ENCODE measurements at regions not wholly inside any gene's neighbourhood (a gene's known extent, or its start where the extent isn't known, plus 50 kb on each side); places are given as distances from the start of the nearest gene placed in this dataset.
"Not testable (repeated sequence)": the region's sequence is repeated elsewhere in the genome, so short reads cannot be mapped to it uniquely, and the experiment has no call there.

DNA sequence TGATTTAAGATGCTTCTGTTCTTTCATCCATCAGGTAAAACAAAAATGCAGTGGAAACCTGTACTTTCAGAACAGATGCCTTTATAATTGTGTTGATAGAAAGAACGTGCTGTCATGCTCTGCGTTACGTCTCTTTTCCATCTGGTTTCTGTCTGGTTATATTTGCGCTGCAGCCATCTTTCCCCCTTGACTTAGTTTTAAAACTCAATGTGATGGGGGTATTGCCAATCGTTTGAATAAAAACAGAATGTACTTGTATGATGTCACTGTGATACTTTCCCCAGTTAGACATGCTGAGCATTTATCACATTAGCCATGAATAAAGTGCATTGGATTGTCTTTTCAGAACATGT is 508.6 kb downstream of the ADCYAP1 start:
- DNase-seq (ENCODE audit: low read depth) = no peak

DNA sequence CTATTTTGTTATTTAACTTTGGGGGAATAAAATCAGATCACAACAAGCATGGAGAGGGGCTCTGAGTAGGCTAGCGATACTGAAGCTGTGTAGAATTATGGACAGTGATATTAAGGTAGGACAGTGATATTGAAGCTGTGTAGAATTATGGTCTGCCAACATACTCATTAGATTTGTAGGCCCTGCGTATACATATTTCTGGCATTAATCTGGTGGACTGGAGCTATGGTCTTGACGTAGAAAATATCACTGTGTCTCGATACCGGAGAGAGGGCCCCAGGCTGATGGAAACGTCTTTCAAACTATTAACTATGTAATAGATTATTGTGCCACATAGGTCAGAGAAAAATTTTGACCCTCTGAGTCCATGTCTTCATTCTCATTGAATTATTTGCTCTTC is 511.4 kb downstream of the ADCYAP1 start:
- no peak for DNase-seq (ENCODE audit: low read depth)

DNA sequence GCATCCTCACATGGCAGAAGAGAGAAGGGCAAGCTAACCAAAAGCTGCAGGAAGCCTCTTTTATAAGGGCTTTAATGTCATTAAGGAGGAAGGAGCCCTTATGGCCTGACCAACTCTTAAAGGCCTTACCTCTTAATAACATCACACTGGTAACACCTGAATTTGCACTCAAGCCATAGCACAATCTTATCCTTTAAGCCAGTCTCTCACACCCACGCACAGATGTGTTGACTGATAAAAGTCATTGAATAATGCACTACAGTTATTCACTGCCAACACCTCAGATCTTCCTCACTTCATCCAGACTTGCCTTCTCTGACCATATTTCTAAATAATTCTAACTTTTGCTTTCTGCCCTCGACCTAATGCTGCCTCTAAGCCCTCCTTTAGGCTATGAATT is 516.8 kb downstream of the ADCYAP1 start:
- DNase-seq (ENCODE audit: low read depth) = no peak

DNA sequence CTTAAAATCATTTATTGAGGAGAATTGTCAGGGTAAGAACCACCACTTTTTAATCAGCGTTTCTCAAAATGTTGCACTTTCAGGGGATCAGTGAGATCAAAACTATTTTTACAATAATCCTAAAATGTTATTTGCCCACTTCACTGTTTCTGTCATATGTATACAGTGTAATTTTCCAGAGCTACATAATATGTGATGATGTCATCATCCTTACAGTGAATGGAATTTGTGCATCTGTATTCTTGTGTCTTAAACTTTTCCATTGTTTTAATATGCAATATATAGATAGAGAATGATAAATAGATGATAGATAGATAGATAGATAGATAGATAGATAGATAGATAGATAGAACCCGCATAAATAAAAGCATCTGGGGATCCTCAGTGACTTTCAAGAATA is 518.0 kb downstream of the ADCYAP1 start:
- DNase-seq (ENCODE audit: low read depth) = no peak

DNA sequence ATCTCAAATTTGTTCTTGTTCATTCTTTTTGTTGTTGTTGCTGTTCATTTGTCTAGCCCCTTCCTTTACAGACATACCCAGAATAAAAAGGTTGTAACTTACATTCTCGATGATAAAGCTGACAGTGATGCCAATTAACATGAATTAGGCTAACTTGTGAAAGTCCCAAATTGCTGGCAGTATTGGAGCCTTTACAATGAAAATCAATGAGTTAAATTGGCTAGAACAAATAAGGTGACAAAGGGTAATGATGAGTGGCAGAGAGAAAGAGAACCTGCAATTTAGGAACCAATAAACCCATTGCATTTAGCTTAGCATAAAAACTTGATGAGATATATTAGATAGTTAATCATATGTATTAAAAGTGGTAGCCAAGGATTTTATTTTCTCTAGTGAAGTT is 521.0 kb downstream of the ADCYAP1 start:
- no peak for DNase-seq (ENCODE audit: low read depth)

DNA sequence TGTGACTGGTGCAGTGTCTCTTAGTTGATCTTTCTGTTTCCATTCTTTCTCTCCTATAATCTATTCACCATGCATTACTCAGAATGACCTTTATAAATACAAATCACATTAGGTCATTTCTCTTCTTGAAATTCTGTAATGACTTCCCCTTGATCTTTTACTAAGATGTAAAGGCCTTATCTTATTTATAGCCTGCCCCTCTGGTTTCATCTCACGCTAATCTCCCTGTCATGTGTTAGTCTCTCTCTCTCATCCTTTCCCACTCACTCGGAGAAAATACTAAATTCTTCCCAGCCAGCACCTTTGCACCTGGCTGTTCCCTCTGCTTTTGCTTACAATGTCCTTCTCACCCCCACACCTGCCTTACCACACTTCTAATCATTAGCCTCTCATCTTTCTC is 530.8 kb downstream of the ADCYAP1 start:
- no peak for DNase-seq (ENCODE audit: low read depth)

DNA sequence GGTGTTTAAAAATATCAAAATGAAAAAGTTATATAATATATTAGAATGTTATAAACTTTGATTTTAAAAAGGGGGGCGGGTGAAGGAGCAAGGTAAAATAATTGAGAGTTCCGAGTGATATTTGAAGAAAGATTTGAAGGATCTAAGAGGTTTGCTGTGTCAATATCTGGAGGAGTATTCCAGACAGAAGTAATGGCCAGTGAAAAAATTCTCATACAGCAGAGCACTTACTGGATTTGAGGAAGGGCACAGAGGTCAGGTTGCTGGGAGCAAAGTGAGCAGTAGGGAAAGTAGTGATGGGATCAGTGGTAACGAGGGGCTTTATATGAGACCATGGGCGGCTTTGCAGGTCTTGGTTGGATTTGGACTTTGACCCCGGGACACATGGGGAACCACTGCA is 531.5 kb downstream of the ADCYAP1 start:
- no peak for DNase-seq (ENCODE audit: low read depth)

DNA sequence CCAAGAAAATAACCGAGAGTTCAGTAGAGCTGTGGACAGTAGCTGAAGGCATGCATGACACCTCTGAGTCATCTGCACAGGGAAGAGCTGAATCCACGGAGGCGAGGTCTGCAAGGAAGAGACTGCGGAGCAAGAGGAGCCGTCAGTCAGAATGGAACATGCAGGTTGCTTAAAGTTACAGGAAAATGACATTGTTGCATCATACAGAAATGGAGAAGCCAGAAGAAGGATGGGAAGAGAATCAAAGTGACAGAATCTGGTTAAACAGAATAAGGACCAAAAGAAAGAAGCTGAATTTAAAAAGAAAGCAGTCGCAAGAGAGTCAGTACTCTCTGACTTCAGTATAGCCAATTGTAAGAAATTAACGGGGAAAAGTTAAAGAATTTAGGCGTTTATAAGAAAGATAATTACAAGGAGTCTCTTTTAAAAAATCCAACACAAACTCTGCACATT is 533.8 kb downstream of the ADCYAP1 start:
- no peak for DNase-seq (ENCODE audit: low read depth)

DNA sequence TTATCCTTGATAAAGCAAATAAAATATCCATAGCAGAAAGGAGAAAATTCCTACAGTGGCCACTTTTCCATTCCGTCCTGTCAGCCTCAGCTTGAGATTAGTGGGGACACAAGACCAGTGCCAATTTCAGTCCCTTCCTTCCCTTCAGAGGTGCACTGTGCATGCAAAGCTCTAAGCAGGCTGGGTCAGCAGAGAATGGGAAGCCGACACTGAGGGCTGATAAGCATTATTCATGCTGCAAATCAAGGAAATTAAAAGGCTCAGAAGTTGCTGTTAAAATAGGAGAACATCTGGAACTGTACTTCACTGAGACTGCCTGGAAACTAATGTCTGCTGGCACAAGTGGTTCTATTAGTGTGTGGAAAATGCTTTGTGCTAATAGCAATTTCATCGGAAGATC is 534.3 kb downstream of the ADCYAP1 start:
- DNase-seq (ENCODE audit: low read depth) = no peak

DNA sequence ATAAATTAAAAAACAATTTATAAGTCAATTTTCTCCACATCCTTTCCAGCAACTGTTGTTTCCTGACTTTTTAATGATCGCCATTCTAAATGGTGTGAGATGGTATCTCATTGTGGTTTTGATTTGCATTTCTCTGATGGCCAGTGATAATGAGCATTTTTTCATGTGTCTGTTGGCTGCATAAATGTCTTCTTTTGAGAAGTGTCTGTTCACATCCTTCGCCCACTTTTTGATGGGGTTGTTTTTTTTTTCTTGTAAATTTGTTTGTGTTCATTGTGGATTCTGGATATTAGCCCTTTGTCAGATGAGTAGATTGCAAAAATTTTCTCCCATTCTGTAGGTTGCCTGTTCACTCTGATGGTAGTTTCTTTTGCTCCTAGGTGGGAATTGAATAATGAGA is 539.4 kb downstream of the ADCYAP1 start:
- not testable (repeated sequence) for DNase-seq (ENCODE audit: low read depth)

DNA sequence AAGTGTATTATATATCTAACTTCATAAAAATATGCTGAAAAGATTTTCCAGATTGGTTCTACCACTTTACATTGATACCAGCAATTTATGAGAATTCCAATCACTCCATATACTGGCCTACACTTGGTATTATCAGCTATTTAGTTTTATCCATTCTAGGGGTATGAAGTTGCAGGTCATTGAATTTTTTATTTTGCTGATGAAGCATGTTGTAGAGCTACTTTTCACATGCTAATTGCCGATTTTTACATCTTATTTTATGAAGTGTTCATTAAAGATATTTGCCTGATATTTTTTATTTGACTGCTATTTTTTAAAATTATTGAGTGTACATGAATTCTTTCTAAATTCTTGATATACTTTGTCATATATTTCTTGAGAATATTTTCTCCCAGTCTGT is 542.1 kb downstream of the ADCYAP1 start:
- no peak for DNase-seq (ENCODE audit: low read depth)

DNA sequence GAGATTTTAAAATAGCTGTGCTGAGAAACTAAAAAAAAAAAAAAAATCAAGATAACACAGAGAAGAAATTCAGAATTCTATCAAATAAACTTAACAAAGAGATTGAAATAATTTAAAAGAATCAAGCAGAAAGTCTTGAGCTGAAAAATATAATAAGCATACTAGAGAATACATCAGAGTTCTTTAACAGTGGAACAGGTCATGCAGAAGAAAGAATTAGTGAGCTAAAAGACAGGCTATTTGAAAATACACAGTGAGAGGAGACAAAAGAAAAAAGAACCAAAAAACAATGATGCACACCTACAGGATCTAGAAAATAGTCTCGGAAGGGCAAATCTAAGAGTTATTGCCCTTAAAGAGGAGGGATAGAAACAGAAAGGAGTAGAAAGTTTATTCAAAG is 548.1 kb downstream of the ADCYAP1 start:
- no peak for DNase-seq (ENCODE audit: low read depth)

DNA sequence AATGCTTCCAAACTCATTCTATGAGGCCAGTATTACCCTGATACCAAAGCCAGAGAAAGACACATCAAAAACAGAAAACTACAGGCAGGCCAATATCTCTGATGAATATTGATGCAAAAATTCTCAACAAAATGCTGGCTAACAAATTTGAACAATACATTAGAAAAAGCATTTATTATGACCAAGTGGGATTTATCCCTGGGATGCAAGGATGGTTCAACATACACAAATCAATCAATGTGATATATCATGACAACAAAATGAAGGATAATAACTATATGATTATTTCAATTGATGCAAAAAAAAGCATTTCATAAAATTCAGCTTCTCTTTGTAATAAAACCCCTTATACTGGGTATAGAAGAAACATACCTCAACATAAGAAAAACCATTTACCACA is 550.9 kb downstream of the ADCYAP1 start:
- DNase-seq (ENCODE audit: low read depth) = no peak

DNA sequence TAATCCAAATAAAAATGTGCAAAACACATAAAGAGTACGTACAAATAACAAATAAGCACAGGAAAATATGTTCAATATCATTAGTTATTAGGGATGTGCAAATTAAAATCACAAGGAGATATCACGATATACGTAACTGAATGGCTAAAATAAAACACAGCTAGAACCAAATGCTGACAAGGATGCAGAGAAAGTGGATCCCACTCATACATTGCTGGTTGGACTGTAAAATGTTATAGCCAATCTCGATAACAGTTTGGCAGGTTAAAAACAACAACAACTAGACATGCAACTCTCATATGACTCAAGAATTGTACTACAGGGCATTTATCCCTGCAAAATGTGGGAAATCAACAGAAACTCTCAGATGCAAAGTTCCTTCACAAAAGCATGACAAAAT is 553.9 kb downstream of the ADCYAP1 start:
- no peak for DNase-seq (ENCODE audit: low read depth)

DNA sequence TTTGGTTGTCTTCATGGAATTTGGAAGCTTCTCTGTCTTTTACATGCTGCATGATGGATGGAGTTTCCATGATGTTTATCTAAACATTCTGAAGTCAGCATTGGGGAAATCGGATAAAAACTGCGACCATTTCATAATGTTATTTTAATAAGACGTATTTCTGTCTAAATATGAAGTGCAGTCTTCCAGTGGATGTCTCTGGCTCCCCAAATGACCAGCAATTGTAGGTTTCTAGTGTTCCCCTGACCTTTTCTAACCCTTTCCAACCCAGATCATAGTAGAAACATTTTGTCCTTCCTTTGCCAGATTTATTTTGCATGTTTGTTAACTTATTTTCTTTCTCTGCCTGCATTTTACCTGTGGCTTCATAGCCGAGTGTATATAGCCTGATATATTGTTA is 559.3 kb downstream of the ADCYAP1 start:
- no peak for DNase-seq (ENCODE audit: low read depth)

DNA sequence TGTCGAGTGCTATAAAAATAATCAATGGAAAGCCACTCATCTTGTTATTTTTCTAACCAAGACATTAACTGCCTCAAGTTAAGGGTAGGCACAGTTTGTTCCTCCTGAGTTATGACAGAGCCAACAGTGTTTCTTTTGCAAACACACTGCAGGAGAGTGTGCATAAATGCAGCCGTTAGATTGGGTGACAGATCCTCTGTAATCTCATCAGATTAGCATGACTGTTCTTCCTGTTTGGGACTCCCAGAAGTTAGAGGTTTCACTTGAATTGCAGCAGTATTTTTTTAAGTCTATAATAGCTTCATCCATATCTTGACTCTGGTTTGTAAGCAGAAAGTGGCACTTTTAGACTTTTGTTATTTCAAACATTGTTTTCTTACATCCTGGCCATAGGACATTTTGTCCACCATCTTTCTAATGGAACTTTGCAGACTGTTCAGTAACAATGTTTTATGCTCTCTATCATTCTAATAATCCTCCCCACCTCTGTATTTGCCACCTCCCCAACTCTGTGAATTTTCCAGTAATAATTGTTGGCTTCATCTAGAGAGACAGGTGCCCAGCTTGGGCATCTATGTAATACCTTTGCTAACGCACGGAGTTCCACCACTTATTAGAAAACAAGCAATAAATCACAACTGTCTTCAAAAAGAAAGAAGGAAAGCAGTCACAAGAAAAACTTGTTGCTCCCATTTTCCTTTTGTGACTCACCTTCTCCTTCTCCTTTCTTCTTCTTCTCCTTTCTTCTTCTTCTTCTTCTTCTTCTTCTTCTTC is 560.0 kb downstream of the ADCYAP1 start:
- DNase-seq (ENCODE audit: low read depth) = no peak

DNA sequence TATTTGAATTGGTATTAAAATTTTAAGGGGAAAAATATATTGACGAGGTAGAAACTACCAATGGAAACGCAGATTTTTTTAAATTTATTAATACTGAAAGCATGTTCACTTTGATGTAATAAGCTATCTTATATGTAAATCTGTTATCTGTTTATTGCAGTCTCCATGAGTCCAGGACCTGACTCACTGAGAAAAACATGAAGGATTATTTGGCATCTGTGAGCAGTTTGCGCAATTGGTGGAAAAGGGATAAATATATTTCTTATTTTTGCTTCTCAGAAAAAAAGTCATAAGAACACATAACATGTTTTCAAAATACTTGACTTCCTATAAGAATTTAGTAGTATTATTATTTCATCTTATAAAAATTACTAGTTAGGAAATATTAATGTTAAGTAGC is 561.4 kb downstream of the ADCYAP1 start:
- DNase-seq (ENCODE audit: low read depth) = no peak

DNA sequence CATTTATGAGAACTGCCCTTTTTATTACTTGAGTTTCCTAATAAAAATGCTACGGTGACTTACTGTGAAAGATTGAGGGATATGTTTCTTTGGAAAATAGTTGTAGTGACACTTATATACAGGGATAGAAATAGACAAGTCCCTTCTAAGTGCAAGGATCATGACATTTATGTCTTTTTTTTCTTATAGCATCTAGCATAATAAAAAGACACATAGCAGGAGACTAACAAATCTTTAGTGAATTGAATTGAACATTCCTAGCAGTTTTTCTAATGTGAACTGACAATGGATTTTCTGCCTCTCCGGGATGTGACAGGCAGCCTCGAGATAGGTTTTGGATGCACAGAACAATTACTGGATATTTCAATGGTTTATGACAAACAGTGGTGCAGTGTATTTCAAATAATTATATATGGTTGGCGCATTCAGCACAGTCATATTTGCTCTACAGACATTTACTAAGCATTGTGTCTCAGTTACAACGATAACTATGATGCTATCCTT is 562.8 kb downstream of the ADCYAP1 start:
- DNase-seq (ENCODE audit: low read depth) = no peak

DNA sequence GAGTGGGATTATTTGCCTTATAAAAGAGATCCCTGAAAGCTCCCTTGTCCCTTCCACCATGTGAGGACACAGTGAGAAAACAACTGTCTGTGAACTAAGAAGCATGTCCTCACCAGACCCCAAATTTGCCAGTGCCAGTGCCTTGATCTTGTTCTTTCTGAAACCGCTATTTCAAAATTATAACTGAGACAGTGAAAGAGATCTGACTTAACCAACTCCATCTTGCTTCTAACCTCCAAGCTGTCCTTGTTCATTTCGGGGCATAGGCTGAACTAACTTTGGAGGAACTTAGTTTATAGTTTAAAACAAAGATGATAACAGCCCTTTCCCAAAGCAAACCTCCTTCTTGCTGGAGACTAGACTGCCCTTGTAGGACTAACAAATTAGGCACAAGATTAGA is 563.9 kb downstream of the ADCYAP1 start:
- no peak for DNase-seq (ENCODE audit: low read depth)

DNA sequence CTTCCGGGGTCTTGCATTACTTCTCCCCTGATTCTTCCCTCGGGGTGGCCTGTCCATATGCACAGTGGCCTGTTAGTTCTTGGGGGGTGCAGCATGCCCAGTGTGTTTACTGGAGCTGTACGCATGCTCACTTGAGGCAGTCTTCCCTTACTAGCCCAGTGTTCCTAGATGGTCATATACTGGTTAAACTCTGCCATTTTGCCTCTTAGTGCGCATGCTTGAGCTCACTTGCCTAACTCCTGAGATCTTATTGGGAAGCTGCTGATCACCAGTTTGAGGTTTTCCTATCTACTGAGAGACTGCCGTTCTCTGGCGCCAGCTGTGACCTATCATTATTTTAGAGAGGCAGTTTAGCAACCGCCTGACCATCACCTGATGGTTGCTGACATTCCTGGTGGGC is 571.2 kb downstream of the ADCYAP1 start:
- no peak for DNase-seq (ENCODE audit: low read depth)

DNA sequence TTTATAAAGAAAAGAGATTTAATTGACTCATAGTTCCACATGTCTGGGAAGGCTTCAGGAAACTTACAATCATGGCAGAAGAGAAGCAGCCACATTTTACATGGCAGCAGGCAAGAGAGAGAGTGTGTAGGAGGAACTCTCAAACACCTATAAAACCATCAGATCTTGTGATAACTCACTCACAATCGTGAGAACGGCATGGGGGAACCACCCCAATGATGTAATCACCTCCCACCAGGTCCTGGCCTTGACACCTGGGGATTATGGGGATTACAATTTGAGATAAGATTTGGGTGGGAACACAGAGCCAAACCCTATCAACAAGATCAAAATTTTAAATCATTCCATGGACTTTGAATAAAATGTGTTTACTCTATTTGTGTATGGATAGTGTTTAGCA is 575.6 kb downstream of the ADCYAP1 start:
- DNase-seq (ENCODE audit: low read depth) = no peak

DNA sequence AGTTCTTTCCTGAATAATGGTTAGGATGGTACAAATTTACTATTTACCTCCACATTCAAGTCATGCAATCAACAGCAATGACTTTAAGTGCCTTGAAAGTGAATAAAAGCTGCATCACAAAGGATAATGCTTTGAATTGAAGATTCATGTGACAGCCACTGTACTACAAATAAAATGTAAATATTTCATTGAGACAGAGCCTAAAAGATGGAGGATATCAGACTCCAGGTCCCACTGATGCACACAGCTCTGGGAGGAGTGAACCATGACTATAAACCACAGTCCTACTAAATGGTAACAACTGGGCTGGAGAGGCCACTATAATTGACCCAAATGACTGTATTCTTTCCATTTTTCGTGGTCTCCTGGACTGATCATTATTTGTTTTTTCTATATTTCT is 576.9 kb downstream of the ADCYAP1 start:
- no peak for DNase-seq (ENCODE audit: low read depth)

DNA sequence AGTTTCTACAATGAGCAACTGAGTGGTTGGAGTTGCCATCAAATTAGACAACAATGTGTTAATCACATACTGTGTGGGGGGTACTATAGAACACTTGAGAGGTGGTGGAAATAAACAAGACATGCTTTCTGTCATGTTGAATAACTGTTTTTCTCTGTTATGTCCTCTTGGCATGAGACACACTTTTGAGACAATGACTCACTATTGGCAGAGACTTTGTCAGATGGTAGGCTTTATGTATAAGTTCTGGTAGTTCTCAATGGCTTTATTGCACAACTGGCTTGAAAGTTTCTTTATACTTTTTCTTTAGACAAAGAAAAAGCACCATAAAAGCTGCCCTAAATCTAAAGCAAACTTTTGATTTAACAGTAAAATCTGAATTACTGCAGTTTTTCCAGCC is 578.7 kb downstream of the ADCYAP1 start:
- DNase-seq (ENCODE audit: low read depth) = no peak

DNA sequence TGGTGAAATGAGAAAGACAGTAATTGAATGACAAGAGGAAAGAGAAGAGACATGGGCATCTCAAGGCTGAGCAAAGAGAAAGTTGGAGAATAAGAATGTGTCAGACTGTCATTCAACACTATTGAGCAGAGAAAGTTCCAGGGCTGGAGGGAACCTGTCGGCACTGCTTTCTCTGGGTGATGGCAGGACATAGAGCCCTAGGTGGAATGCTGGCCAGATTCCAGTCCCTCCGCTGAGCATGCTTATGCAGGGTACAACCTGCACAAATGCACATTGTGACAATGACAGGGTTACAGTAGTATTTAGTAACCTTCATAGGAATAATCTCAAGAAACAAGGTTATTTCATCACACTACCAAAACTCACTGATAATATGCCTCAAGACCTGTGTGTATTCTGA is 582.8 kb downstream of the ADCYAP1 start:
- no peak for DNase-seq (ENCODE audit: low read depth)
